ENCODE measurements at regions not wholly inside any gene's neighbourhood (a gene's known extent, or its start where the extent isn't known, plus 50 kb on each side); places are given as distances from the start of the nearest gene placed in this dataset.

- no peak for DNase-seq (ENCODE audit: low read depth)
Measured at GRCh38 chr11:28621753-28622152, 513.6 kb downstream of the METTL15 start.

- DNase-seq (ENCODE audit: low read depth), result peak; percentile 95
Measured at GRCh38 chr11:28619846-28620540, 511.8 kb downstream of the METTL15 start.

GRCh38 chr11:28618416-28618815 lies 510.2 kb downstream of the METTL15 start:
- no peak for DNase-seq (ENCODE audit: low read depth)

GRCh38 chr11:28616160-28616965 lies 508.2 kb downstream of the METTL15 start:
- DNase-seq (ENCODE audit: low read depth), result no peak

GRCh38 chr11:28615542-28615941 lies 507.4 kb downstream of the METTL15 start:
- DNase-seq (ENCODE audit: low read depth), result no peak

GRCh38 chr11:28606930-28607329 lies 498.7 kb downstream of the METTL15 start:
- peak; percentile 69 for DNase-seq (ENCODE audit: low read depth)

GRCh38 chr11:28599656-28600055 lies 491.5 kb downstream of the METTL15 start:
- DNase-seq (ENCODE audit: low read depth), result no peak

GRCh38 chr11:28598531-28598930 lies 490.3 kb downstream of the METTL15 start:
- DNase-seq (ENCODE audit: low read depth), result no peak

- no peak for DNase-seq (ENCODE audit: low read depth)
Measured at GRCh38 chr11:28596816-28597215, 488.6 kb downstream of the METTL15 start.

GRCh38 chr11:28592141-28592540 lies 484.0 kb downstream of the METTL15 start:
- DNase-seq (ENCODE audit: low read depth), result no peak

GRCh38 chr11:28584992-28585391 lies 476.8 kb downstream of the METTL15 start:
- DNase-seq (ENCODE audit: low read depth), result peak; percentile 32

GRCh38 chr11:28582506-28582905 lies 474.3 kb downstream of the METTL15 start:
- no peak for DNase-seq (ENCODE audit: low read depth)

GRCh38 chr11:28581286-28582242 lies 473.4 kb downstream of the METTL15 start:
- DNase-seq (ENCODE audit: low read depth), result peak; percentile 13

GRCh38 chr11:28571371-28571770 lies 463.2 kb downstream of the METTL15 start:
- DNase-seq (ENCODE audit: low read depth), result no peak

GRCh38 chr11:28569106-28569505 lies 460.9 kb downstream of the METTL15 start:
- no peak for DNase-seq (ENCODE audit: low read depth)

- DNase-seq (ENCODE audit: low read depth), result peak; percentile 88
Measured at GRCh38 chr11:28566339-28567089, 458.3 kb downstream of the METTL15 start.

- DNase-seq (ENCODE audit: low read depth), result no peak
Measured at GRCh38 chr11:28559492-28559891, 451.3 kb downstream of the METTL15 start.

GRCh38 chr11:28547321-28547741 lies 439.1 kb downstream of the METTL15 start:
- no peak for DNase-seq (ENCODE audit: low read depth)

- no peak for DNase-seq (ENCODE audit: low read depth)
Measured at GRCh38 chr11:28545536-28545935, 437.3 kb downstream of the METTL15 start.

GRCh38 chr11:28542561-28542960 lies 434.4 kb downstream of the METTL15 start:
- peak; percentile 65 for DNase-seq (ENCODE audit: low read depth)

All from renal cortical epithelial cell (primary cell).